Adrenal gland (tissue), 9 donors: ENCODE measurements at regions not wholly inside any gene's neighbourhood (a gene's known extent, or its start where the extent isn't known, plus 50 kb on each side); places are given as distances from the start of the nearest gene placed in this dataset.
"Not testable (repeated sequence)": the region's sequence is repeated elsewhere in the genome, so short reads cannot be mapped to it uniquely, and the experiment has no call there.

Experiments used
- DNase-seq, 7 donors: peaks; one replicate each; pipeline ENCODE4 v3.0.0-alpha.2; 2019 to 2020
- H3K27ac ChIP-seq, 5 donors: fragments of 200-600 bp; sonication (generic) in 4 of 5; 1 replicate in 3 of 5; 2 replicates in 2 of 5; pipeline versions ENCODE4 v1.5.1 to v1.8.0; 2016 to 2020; ENCODE audit warnings: mild to moderate bottlenecking in 1 of 5
- H3K27me3 ChIP-seq: fragments of 200-600 bp; 2 replicates; pipeline ENCODE4 v1.8.0; 2021
- H3K36me3 ChIP-seq, 2 donors: fragments of 200-600 bp; replicated peaks in 1 of 2; 1 replicate in 1 of 2; 2 replicates in 1 of 2; pipeline versions ENCODE4 v1.5.1 to v1.8.0; 2018 to 2022
- H3K4me1 ChIP-seq, 2 donors: fragments of 200-600 bp; replicated peaks in 1 of 2; 1 replicate in 1 of 2; 2 replicates in 1 of 2; pipeline versions ENCODE4 v1.5.1 to v1.8.0; 2018 to 2021
- H3K4me3 ChIP-seq, 4 donors: fragments of 200-600 bp; sonication (generic) in 3 of 4; one replicate each; pipeline ENCODE4 v1.5.1; 2016 to 2018
- H3K9me3 ChIP-seq, 3 donors: fragments of 200-600 bp; sonication (generic) in 1 of 3; replicated peaks in 1 of 3; 1 replicate in 2 of 3; 2 replicates in 1 of 3; pipeline versions ENCODE4 v1.5.1 to v1.8.0; 2016 to 2021
- CTCF ChIP-seq, 6 experiments: fragments of 450-650 bp in 4 of 6; fragments of 200-600 bp in 2 of 6; sonication (generic) in 1 of 6; IDR thresholded peaks; 1 replicate in 5 of 6; 2 replicates in 1 of 6; pipeline versions ENCODE4 v1.5.1 to v1.8.0; 2016 to 2021; ENCODE audit warnings: antibody characterized with exemption in 6 of 6, mild to moderate bottlenecking in 2 of 6, moderate library complexity in 1 of 6
- POLR2A ChIP-seq, 2 donors: fragments of 450-650 bp; IDR thresholded peaks; one replicate each; pipeline ENCODE4 v1.6.1; 2017; ENCODE audit warnings: antibody characterized with exemption in 2 of 2, mild to moderate bottlenecking in 2 of 2, moderate library complexity in 1 of 2
- WGBS, 4 donors: extraction: QIAGEN DNeasy Blood & Tissue Kit in 2 of 4; methylation state at CpG; one replicate each; pipeline versions ENCODE4 v1.1.5 to v1.1.7; 2013 to 2017; 5-methylcytosine and 5-hydroxymethylcytosine counted together
- intact Hi-C, 2 donors: fragments of 100-400 bp; cut with DNase I; formaldehyde crosslinking; loops; one replicate each; pipeline versions ENCODE4 v1.14.1 to v1.15.0; 2022 to 2023
- donor health status: healthy with polysubstance abuse.
- donor health status: Bipolar disorder and iron deficiency.
- donor health status: DM: yes; HTN: yes; CAD: no.
- donor health status: DM: no; HTN: no; CAD: no.
- donor health status: DM: no; HTN: no; CAD: no.

DNA sequence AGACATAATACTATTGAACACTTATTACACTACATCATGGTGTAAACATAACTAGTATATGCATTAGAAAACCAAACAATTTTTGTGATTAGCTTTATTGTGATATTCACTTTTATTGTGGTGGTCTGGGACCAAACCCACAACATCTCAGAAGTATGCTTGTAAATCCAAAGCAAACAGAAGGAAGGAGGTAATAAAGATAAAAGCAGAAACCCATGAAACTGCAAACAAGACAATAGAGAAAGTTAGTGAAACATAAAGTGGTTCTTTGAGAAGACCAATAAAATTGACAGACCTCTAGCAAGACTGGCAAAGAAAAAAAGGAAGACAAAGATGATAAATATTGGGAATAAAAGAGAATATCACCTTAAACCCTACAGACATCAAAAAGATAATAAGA, 268.3 kb downstream of the RPAP3 start:
- Histone ChIP-seq H3K4me1 (no peaks in the 10 kb centered on the region), H3K36me3 (no peaks in the 10 kb centered on the region), H3K27me3 (no peaks in the 10 kb centered on the region), H3K9me3 (no peaks in the 10 kb centered on the region), H3K27ac (no peak overlapping the region), H3K4me3 (no peak overlapping the region)
- DNase-seq, result no peak
- intact Hi-C loops, result no loop called here
- no peak for TF ChIP-seq POLR2A (IDR thresholded peaks at IDR 0.05)

- DNase-seq, result no peak
- intact Hi-C loops, result no loop called here
- Histone ChIP-seq H3K9me3 (no peaks in the 10 kb centered on the region), H3K4me1 (no peaks in the 10 kb centered on the region), H3K4me3 (no peak overlapping the region), H3K27me3 (no peaks in the 10 kb centered on the region), H3K27ac (no peak overlapping the region), H3K36me3 (no peaks in the 10 kb centered on the region)
- no peak for TF ChIP-seq CTCF (IDR thresholded peaks at IDR 0.05)
- TF ChIP-seq POLR2A (IDR thresholded peaks at IDR 0.05), result no peak
Measured at GRCh38 chr12:47433876-47434275, 272.0 kb downstream of the RPAP3 start.

- intact Hi-C loops, H3K27me3 ChIP-seq, H3K36me3 ChIP-seq, H3K4me1 ChIP-seq, H3K27ac ChIP-seq, H3K4me3 ChIP-seq, DNase-seq, H3K9me3 ChIP-seq: not testable (repeated sequence)
- 86 to 91% (median 88%) methylated on average over 12 to 21 of the region's 21 CpGs for WGBS, 4 donors
Measured at GRCh38 chr12:47426678-47427309, 279.0 kb downstream of the RPAP3 start.

- H3K27ac ChIP-seq, result no peak overlapping the region
- no peaks in the 10 kb centered on the region for H3K27me3 ChIP-seq
- intact Hi-C loops, result no loop called here
- no peak overlapping the region for H3K4me3 ChIP-seq
- H3K9me3 ChIP-seq, result no peaks in the 10 kb centered on the region
- no peaks in the 10 kb centered on the region for H3K4me1 ChIP-seq
- no peak for TF ChIP-seq CTCF (IDR thresholded peaks at IDR 0.05)
- TF ChIP-seq POLR2A (IDR thresholded peaks at IDR 0.05), result no peak
- 72 to 75% (median 75%) methylated on average over 2 of the region's 2 CpGs for WGBS, 4 donors
- DNase-seq, result no peak
- no peaks in the 10 kb centered on the region for H3K36me3 ChIP-seq
Measured at GRCh38 chr12:47422611-47423010, 283.2 kb downstream of the RPAP3 start.

DNA sequence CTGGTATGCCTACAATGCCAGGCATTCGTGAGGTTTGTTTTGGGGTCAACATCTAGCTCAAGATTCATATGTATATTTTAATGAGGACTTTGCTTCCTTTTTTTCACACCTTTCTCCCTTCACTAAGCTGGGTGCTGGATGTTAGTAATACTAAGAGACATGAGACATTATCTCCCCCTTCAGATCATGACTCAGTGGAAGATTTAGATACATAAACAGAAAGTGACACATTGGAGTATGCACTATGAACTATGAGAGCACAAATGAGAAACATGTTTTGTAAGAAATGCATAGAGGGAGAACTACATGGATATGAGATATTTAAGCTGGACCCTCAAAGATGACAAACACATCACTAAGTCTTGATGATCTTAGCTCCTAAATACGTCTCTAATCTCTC, 286.3 kb downstream of the RPAP3 start:
- TF ChIP-seq POLR2A (IDR thresholded peaks at IDR 0.05) (no peak), CTCF (IDR thresholded peaks at IDR 0.05) (no peak)
- Histone ChIP-seq H3K36me3 (no peaks in the 10 kb centered on the region), H3K4me1 (no peaks in the 10 kb centered on the region), H3K4me3 (no peak overlapping the region), H3K9me3 (no peaks in the 10 kb centered on the region), H3K27ac (no peak overlapping the region), H3K27me3 (no peaks in the 10 kb centered on the region)
- WGBS, 4 donors, result 66 to 80% (median 72%) methylated on average over 2 of the region's 2 CpGs
- intact Hi-C loops, result no loop called here
- DNase-seq, result no peak
